ENCODE measurements at regions not wholly inside any gene's neighbourhood (a gene's known extent, or its start where the extent isn't known, plus 50 kb on each side); places are given as distances from the start of the nearest gene placed in this dataset.

DNA sequence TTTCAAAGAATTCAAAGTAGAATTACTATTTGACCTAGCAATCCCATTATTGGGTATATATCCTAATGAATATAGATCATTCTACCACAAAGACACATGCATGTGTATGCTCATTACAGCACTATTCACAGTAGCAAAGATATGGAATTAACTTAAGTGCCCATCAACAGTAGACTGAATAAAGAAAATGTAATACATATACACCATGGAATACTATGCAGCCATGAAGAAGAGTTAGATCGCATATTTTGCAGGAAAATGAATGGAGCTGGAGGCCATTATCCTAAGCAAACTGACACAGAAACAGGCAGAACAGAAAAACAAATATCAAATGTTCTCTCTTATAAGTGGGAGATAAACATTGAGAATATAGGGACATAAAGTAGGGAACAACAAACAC is 519.2 kb upstream of the REG3G start:
- DNase-seq, result no peak

DNA sequence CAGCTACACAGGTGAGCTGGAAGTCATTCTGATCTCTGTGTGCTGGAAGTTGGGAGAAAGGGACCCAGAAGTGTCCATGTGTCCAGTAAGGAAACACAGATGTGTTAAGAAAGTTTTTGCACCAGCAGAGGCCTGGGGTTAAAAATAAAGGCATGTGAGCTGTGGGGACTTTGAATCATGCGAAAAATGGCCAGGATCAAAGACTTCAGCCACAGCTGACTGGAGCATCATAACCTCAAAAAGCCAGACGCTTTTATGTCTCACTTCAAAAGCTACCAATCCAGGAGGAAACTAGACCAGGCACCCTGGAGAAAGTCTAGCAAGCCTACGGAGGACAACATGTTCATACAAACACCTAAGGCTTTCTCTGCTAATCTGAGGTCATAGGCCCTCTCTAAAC is 503.6 kb upstream of the REG3G start:
- DNase-seq, result no peak

DNA sequence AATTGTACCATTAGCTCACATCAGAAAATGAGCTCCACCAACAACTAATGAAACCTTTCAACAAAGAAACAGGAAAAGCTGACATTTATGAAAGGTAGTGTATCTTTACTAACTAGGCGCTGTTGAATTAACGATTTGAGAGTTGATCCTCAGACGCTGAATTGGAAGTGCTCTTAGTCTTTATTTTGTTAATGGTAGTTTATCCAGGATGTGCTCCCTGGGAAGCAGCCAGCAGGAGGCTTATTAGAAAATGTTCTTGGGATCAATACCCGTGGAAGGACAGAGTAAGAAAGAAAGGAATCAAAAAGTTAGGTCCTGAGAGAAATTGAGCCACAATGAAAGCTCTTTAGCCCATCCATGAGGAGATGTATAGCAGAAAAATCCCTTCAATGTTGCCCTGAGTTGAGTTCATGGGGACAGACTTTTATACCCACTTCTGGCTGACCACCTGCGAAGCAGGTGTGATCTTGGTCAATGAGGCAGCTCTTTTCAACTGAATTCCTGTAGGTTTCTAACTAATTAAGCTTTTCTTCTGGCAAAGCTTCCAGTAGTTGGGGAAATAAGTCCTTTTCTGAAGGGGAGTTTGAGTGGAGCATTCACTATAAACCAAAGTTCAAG is 492.6 kb upstream of the REG3G start:
- no peak for DNase-seq

DNA sequence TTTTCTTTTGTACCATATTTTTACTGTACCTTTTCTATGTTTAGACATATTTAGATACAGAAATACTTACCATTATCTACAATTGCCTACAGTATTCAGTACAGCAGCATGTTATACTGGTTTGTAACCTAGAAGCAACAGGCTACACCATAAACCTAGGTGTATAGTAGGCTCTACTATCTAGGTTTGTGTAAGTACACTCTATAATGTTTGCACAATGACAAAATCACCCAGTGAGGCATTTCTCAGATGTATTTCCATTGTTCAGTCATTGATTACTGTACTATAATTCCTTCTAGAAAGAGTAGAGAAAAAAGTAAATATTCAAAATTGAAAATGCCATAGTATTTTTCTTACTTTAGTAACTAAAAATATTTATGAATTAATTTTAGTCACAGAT is 490.1 kb upstream of the REG3G start:
- DNase-seq, result no peak

DNA sequence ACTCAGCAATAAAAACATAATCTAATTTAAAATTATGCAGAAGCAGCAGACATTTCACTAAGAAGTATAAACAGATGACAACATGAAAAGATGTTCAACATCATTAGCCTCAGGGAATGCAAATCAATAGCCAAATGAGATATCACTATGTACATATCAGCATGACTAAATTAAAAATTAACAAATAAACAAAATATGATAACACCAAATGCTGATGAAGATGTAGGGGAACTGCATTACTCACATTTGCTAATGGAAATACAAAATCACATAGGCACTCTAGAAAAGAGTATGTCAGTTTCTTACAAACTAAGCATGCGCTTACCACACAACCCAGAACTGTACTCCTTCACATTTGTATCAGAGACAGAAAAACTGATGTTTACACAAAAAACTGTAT is 487.2 kb upstream of the REG3G start:
- no peak for DNase-seq

DNA sequence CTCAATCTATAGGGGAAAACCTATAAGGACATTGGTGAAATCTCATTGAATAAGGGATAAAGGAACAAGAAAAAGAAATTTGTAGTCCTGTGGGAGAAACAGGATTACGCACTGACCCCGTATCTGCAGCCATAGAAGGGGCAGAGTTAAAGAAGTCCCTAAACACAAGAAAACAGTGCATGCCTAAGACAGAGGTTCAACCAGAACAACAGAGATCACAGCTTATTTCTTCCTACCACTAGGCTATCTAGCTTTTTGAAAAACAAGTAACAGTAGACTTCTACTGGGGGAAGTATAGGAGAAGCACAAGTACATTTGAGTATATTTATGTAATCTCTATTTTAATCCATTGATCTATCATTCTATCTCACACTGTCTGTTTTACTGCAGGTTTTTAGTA is 485.2 kb upstream of the REG3G start:
- no peak for DNase-seq

DNA sequence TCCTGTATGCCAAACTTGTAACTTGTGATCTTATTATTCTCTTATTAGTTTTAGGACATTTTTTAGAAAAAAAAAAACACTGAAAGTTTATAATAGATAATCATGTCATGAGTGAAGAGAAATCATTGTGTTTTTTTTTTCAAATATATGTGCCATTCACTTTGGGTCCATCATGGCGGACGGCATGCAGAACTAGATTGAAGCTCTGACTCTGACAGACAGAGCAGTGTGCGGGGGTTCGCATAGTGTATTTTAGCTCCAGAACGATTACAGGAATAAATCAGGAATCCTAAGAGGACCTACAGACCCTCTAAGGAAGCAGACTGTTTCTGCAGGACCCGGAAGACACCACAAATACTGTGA is 484.4 kb upstream of the REG3G start:
- no peak for DNase-seq

DNA sequence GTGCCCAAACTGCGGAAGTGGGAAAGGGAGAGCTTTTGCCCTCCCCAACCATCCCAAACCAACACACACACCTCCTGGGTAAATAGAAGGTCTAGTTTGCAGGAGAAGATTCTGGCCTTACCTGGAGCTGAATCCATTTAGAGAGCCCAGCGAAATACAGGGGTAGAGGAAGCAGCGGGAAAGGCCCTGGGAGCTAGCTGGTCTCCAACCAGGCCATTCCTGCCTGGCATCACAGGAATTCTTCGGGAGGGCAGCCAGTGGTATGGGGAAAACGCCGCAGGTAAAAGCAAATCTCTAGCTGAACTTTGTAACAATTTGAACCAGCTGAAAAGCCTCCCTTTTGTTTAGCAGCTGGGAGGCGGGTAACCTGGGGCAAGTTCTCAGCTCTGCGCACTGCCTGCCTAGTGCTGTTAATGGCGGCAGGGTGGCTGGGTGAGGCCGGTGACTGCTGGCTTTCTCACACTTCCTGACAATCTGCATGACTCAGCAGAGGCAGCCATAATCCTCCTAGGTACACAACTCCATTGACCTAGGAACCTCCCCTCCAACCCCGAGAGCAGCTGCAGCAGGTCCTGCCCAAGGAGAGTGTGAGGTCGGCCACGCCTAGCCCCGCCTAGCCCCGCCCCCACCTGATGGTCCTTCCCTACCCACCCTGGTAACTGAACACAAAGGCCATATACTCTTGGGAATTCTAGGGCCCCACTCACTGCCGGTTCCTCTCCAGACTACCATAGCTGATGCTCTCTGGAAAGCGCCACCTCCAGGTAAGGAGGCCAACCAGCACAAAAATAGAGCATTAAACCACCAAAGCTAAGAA is 483.8 kb upstream of the REG3G start:
- no peak for DNase-seq

DNA sequence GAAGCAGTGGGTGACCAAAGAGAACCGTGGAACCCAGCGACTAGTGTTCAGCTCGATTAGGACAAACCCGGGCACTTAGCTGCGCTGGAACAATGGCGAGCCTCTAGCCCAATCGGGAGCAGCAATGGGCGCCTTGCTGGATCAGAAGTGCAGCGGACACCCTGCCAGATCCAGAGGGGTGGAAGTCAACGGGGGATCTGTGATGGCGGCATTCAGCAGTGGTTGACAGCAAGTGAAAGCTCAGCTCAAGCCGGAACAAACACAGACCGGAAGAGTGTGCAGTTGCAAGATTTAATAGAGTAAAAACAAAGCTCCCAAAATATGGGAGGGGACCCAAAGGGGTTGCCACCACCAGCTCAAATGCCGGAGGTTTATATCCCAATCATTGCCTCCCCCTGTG is 478.7 kb upstream of the REG3G start:
- no peak for DNase-seq

DNA sequence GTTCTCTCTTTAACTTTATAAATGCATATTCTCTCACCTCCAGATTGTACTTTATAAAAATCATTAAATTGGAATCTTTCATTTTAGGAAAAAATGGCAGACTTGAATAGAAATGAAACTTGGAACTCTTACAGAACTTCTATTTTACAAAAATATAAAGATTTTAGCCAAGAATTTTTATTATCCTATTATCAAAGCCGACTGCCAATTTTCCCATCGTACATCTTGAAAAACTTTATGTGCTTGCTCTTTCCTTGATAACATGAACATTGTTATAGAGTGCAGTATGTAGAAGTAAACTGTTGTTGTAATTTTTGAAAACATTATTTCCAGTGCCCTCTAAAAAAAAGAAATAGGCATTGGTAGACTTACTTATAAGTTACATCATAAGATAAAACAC is 475.7 kb upstream of the REG3G start:
- DNase-seq, result no peak

DNA sequence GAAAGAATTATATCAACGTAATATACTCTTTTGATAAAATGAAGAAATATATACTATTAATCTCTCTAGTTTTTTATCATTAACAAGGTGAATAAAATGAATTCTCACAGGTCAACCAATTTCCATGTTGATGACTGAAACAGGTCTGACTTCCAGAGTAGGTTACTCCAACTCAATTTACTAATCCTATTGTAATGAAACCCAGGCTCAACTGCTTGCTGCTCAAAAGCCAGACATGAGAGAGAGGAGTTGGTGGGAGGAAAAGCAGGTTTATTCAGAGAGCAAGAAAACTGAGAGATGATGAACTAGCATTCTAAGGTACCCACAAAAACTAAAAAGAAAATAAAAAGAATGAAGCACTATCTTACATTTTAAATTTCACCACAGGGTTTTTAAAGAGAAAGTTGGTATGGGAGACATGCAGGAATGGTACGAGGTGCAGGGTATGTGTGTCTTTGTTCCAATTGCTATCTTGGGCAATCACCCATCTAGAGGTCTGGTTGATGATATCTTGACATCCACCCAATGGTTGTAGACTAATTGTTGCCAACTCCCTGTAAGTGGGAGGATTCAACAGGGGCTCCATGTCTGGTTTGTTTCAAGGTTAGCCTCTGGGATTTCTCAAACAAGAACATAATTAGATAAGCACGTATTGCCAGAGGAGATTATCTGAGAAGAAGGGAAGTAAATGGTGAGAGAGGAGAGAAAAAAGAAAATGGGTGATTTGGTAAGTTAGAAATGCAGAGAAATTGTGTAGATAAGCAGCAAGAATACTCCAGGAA is 471.4 kb upstream of the REG3G start:
- DNase-seq, result peak; percentile 52

DNA sequence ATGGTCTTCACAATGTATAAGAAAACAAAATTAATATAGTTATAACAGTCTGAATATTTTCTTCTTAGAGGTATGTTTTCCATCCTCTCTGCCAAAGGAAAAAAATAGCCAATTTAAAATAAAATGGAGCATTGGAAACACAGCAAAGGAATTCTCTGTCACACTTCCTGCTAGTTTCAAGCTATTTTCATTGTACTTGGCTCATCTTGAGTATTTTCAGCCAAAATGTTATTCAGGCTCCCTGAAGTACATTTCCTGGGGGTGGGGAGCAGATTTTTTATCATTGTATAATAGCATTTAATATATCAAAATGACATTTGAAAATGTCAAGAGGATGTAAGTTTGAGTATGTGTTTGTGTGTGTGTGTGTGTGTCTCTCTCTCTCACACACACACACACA is 463.6 kb upstream of the REG3G start:
- no peak for DNase-seq

DNA sequence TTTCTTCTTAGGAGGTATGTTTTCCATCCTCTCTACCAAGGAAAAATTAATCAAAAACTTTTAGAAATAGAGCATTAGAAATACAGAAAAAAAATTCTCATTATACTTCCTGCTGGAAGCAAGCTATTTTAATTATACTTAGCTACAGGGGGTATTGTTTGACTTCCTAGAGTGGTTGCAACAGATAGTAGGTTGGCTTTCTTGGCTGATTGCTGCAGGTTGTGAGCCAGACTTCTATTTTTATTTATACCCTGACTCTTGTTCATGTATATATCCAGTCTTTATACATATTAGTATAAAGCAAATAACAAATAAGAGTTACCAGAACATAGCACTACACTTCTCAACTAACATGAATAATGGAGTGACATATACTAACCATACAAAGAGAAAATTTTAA is 460.8 kb upstream of the REG3G start:
- DNase-seq, result no peak

DNA sequence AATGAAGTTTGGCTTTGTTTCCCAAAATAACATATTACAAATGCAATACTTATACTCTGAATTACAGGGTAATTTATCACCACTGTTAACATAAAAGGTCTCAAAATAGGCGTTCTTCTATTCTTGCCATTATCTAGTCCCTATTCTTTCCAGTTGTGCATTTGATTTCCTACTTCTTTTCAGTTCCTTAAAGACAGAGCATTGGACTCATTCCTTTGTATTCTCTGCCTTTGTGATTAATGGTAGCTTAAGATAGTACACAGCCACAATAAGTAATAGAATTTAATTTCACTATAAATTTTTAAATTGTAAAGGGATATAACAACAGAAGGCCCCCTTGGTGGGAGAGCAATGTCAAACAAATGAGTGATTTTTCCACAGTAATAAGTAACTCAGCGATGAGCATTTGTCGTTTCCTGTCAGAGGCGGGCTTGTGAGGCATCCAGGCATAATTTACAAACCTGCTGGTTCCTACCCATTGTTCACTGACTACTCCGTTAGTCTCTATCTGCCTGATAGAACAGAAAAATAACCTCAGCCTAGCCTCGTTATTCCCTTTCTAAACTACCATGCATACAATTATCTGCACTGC is 456.6 kb upstream of the REG3G start:
- no peak for DNase-seq

DNA sequence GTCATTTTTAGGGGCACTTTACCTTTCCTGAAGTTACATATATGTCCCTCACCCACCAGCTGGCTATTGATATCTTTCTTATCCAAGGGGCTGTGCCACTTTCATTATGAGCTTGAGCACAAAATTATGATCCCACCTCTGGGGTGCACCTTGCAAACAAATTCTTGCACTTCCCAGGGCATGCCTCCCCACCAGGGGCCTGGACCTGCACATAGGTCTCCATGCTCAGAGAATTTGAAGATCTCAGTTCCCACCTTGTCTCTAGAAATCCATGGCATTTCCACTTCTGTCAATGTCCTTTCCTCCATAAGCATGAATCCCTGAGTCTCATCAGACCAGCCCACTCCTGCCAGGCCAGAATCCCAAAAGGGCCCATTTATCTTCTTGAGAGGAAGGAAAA is 449.1 kb upstream of the REG3G start:
- no peak for DNase-seq

DNA sequence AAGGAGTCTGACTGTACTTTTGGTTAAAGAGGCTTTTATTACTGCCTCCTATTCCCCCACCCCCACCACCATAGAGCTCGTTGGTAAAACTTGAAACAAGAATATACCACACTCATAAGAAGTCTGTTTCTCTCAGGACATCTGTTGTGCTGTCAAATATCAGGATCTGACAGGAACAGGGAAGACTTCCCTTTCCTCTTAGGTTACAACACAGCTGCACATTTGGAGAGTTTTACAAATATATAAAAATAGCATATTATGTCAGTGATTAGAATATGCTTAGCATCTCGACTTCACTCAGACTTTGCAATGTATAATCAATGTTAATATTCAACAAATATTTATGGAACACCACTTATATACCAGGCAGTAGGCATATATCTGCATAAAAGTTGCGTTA is 439.6 kb upstream of the REG3G start:
- DNase-seq, result no peak

DNA sequence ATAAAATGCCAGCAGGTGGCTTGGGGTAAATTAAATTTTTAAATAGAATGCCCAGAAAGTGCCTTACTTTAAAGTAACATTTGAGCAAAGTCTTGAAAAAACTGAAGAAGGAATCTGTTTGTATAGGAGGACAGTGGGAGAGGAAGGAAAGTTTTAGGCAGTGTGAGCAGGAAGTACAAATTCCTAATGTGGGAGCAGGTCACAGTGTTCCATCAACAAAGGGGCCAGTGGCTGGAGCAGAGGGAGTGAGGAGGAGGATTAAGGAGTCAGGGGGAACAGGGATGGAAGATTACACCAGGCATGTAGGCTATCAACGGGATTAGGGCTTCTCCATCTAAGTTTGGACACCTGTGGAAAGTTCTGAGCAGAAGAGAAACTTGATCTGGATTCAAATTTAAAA is 439.2 kb upstream of the REG3G start:
- DNase-seq, result peak; percentile 27

DNA sequence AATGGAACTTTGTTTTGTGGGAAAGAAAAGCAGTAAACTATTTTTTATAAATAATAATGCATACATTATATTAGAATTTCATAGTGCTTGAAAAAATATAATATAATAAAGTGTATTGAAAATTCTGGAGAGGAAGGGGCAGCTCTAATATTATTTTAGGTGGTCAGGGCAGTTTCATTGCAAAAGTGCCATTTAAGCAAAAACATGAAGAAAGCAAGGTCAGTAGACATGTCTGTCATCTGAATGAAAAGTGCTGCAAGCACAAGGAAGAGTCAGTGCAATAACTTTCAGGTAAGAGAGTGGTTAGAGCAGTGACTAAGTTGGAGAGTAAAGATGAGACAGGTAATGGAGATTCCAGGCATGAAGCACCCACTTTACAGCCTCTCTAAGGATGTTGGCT is 435.6 kb upstream of the REG3G start:
- no peak for DNase-seq

DNA sequence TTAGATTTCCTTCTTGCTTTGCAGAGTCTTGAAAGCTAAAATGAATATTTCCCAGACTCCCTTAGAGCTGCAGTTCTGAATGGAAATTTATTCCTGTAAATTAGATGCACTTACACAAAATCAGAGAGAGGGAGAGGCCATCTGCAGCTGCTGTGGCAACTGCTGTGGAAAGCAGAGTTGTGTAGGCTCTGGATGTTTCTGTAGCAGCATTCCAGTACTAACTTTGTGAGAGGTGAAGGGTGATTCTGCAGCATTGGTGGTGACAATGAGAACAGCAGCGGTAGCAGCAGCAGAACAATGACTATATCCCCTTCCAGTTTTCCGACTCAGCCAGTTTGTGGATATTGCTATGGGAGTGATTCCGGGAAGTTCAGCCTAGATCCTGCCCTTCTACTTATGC is 433.0 kb upstream of the REG3G start:
- no peak for DNase-seq

DNA sequence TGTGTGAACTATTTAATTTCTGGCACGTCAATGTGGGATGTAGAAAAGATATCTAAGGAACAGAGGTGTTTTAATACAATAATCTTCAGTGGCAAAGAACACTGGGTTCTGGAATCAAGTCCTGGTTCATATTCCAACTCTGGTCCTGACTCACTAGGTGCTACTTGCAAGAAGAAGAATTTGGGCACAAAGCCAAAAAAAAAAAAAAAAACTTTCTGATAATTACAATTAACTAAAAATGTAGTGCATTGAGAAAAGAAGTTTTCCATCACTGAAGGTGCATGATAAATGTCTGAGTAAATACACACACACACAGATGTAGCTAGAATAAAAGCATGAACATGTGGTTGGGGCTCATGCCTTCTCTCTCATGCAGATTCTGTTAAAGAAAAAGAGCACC is 424.4 kb upstream of the REG3G start:
- no peak for DNase-seq

DNA sequence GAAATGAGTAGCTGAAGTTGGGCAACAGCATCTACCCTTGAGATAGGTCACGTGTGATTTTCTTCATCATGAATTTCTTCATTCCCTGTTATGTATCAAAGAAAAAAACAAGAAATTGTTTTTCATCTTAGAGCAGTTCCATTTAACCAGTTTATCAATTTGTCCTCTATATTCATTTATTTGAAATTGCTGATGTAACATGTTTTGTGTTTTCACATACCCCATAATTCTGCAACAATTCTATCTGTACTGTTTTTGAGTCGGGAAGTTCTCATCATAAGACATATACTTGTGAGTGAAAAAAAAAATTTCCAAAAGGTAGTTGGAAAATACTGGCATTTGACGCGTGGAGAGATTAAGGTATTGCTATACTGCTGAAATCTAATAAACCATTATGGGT is 422.6 kb upstream of the REG3G start:
- DNase-seq, result no peak

DNA sequence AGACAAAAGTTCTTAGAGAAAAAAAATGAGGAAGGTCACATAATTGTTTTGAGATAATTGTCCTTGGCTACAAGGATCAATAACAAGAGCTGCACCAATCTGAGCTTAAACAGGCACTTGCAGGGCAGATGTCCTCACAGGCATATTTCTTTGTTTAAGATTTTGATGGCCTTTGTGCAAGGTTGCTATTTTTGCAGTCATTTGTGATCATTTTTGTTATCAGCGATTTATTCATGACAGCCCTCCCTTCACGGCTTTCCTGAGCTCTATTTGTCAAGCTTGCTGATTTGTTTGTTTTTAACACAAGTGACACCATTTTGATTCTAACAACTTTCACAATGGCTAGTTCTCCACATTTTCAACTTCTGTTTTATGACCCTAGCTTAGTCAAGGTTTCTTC is 418.6 kb upstream of the REG3G start:
- no peak for DNase-seq

DNA sequence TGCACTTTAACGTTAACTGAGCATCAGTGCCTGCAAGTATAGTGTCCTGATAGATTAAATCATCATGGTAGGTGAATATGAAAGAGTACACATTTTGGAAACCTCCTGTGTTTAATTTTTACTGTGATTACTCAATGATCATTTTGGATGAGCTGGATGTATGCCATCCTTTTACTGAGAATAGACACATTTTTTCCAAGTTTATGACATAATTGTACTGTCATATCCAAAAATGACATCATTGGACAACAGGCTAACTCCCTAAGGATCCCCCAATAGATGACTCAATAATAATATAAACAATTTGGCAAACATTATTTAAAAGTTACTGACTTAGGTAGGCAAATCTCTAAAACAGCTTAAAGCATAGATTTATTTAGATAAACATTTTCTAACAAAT is 410.8 kb upstream of the REG3G start:
- no peak for DNase-seq

DNA sequence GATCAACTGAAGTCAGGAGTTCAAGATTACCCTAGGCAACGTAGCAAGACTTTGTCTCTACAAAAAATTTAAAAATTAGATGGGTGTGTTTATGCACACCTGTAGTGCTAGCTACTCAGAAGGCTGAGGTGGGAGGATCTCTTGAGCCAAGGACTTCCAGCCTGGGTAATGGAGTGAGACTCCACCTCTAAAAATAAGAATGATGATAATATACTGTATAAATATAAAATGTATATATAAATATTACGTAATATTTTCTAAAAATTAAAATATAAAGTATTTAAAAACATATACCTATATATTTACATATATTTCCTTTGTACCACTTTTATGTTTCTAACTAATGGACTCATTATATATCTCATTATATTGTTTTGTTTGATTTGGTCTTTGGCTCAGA is 409.5 kb upstream of the REG3G start:
- DNase-seq, result no peak
